ENCODE measurements at regions not wholly inside any gene's neighbourhood (a gene's known extent, or its start where the extent isn't known, plus 50 kb on each side); places are given as distances from the start of the nearest gene placed in this dataset.

DNA sequence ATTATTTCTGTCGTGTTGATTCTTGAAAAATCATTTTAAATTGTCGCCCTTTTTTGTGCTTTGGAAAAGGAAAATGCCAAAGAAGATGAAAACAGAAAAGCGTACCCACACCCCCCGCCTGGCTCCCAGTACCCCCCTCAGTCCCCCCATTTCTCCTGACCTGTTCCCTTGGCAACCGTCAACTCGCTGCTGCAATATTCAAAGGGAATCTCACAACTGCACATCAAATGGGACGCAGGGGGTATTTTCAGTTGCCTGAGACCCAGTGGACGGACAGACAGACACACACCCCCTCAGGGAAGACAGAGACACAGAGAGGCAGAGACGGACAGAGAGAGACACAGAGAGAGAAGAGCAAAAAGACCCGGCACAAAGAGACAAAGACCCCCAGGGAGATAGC is 83.5 kb upstream of the PRR20G start:
- Histone ChIP-seq H3K27me3 (peaks cover 0 to 40% of the 10 kb centered on the region in 2 donors), H3K4me3 (no peak overlapping the region), H3K27ac (no peak overlapping the region), H3K36me3 (no peaks in the 10 kb centered on the region), H3K4me1 (no peaks in the 10 kb centered on the region), H3K9me3 (peaks cover 0 to 5% (median 4%) of the 10 kb centered on the region in 3 donors)
- intact Hi-C loops (cut with DNase I; ENCODE audit: low total_unique reads), result no loop called here
- no peak for DNase-seq
- no peak for TF ChIP-seq CTCF (IDR thresholded peaks at IDR 0.05)

- no peak for DNase-seq
- Histone ChIP-seq H3K27me3 (peaks cover 0 to 40% of the 10 kb centered on the region in 2 donors), H3K9me3 (peaks cover 0 to under 1% (median 0%) of the 10 kb centered on the region in 3 donors), H3K27ac (no peak overlapping the region), H3K4me3 (no peak overlapping the region), H3K36me3 (no peaks in the 10 kb centered on the region), H3K4me1 (no peaks in the 10 kb centered on the region)
- intact Hi-C loops (cut with DNase I; ENCODE audit: low total_unique reads), result no loop called here
- no peak for TF ChIP-seq CTCF (IDR thresholded peaks at IDR 0.05)
Measured at GRCh38 chr3:127370906-127371305, 83.1 kb upstream of the PRR20G start.

- no peaks in the 10 kb centered on the region for H3K9me3 ChIP-seq
- DNase-seq, result no peak
- no peak overlapping the region for H3K27ac ChIP-seq
- TF ChIP-seq CTCF (IDR thresholded peaks at IDR 0.05), result no peak
- H3K4me1 ChIP-seq, result no peaks in the 10 kb centered on the region
- peaks cover 0 to 29% of the 10 kb centered on the region in 2 donors for H3K27me3 ChIP-seq
- intact Hi-C loops (cut with DNase I; ENCODE audit: low total_unique reads), result no loop called here
- no peak overlapping the region for H3K4me3 ChIP-seq
- H3K36me3 ChIP-seq, result no peaks in the 10 kb centered on the region
Measured at GRCh38 chr3:127369356-127369935, 81.6 kb upstream of the PRR20G start.

DNA sequence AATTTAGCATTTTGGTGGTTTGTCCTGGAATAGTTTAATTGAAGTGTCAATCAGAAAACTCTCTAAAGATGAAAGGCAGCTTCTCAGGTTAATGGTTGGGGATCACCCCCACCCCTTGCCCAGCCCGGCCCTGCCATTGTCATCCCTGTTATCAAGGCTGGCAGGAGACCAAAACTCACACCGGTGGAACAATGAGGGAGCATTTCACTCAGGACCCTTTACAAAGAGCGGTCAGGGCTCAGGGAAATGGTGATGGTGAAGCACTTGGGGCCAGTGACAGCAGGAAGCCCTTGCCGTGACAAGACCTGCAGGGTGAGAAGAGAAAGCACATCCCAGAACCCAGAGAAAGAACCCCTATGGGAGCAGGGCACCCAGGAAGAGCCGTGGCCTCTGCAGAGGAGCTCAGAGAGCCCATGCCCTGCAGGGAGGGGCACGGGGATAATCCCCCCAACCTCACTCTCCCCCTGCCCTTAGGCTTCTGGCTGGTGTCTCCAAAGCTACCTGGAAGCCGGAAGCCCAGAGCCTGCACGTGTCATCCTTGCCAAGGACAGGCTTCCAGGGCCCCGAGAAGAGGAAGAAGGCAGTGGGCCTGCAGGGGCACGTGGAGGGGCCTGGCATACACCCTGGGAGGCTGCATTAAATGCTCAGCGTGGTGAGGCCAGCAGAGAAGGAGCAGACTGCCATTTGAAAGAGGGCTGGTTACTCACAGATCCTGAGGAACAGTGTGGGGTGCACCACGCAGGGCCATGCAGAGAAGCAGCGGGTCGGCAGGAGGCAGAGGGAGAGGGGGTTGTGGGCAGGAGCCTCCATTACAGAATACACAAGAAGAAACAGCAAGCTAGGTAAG is 80.6 kb upstream of the PRR20G start:
- H3K4me3 ChIP-seq, result no peak overlapping the region
- no peaks in the 10 kb centered on the region for H3K9me3 ChIP-seq
- no peaks in the 10 kb centered on the region for H3K36me3 ChIP-seq
- no peak for DNase-seq
- H3K27me3 ChIP-seq, result peaks cover 0 to 22% of the 10 kb centered on the region in 2 donors
- no peak for TF ChIP-seq CTCF (IDR thresholded peaks at IDR 0.05)
- H3K4me1 ChIP-seq, result no peaks in the 10 kb centered on the region
- intact Hi-C loops (cut with DNase I; ENCODE audit: low total_unique reads), result no loop called here
- H3K27ac ChIP-seq, result no peak overlapping the region

- H3K27ac ChIP-seq, result no peak overlapping the region
- no peaks in the 10 kb centered on the region for H3K36me3 ChIP-seq
- intact Hi-C loops (cut with DNase I; ENCODE audit: low total_unique reads), result no loop called here
- H3K9me3 ChIP-seq, result no peaks in the 10 kb centered on the region
- no peak overlapping the region for H3K4me3 ChIP-seq
- H3K27me3 ChIP-seq, result peaks cover 0 to 23% of the 10 kb centered on the region in 2 donors
- no peak for TF ChIP-seq CTCF (IDR thresholded peaks at IDR 0.05)
- DNase-seq, result no peak
- no peaks in the 10 kb centered on the region for H3K4me1 ChIP-seq
Measured at GRCh38 chr3:127367593-127367992, 79.7 kb upstream of the PRR20G start.
